Left kidney (tissue), 1 donor: ENCODE measurements at regions not wholly inside any gene's neighbourhood (a gene's known extent, or its start where the extent isn't known, plus 50 kb on each side); places are given as distances from the start of the nearest gene placed in this dataset.
A peak's percentile ranks its signal among the peaks of the same experiment; 100 is the strongest.

ENCODE experiments used
- DNase-seq: peaks from one replicate; pipeline ENCODE4 v3.0.0-alpha.2; 2013

DNA sequence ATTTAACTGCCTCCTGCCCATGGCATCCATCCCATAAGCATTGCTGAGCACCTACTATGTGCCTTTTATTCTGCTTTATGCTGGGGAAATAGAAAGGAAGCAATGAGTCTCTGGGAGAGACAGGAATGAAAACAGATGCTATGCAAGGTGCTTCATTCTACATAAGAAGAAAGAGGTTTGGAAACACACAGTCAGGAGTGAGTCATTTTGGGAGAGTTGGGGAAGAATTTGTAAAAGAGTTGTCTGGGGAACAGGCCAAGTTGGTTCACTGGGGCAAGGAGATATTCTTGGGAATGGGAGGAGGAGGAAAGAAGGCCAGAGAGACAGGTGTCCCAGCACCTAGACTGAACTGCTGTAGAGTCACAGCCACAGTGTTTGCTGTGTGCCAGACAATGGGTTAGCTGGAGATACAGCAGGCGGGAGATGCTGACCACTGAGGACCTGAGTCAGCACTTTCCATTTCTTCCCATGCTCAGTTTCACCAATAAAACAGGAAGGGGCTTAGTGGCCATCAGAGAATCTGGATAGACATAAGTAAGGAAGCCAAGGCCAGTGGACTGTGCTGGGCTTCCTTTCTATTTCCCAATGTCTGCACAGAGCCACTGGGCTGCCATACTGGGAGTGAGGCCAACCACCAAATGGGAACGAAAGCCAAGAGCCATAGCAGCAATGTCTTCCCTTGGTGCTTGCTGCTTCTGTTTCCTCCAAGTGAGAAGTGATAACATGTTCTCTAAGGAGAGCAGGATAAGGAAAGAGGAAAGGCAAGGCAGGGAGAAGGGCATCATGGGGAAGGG lies 187.7 kb upstream of the USP24 start:
- DNase-seq: no peak

GRCh38 chr1:55402142-55402541 lies 187.0 kb upstream of the USP24 start:
- no peak for DNase-seq

GRCh38 chr1:55400508-55400907 lies 185.3 kb upstream of the USP24 start:
- no peak for DNase-seq

GRCh38 chr1:55399346-55399745 lies 184.2 kb upstream of the USP24 start:
- DNase-seq: no peak

DNA sequence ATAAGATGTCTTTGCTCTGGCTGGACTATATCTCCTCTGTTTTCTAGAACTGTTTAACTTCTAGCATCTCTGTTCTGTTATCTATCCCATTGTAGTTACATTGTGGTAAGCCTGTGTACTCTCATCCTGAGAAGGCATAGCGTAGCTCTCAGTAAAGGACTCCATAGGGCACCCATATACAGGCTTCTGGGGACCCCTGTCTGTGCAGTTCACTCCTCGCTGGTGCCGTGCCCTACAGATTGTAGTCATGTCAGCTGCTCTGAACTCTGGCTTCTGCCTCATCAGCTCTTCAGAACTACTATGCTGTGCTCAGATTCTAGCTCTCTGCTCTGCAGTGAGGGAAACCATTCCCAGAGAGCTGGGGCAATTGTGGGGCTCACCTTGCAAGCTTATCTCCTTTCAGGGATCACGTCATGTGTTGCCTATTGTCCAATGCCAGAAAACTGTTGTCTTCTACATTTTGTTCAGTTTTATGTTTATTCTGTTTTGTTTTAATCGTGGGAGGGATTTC lies 181.3 kb upstream of the USP24 start:
- no peak for DNase-seq

- no peak for DNase-seq
These were observed 173.8 kb upstream of the USP24 start for GRCh38 chr1:55388960-55389359.

GRCh38 chr1:55387145-55387544 lies 172.0 kb upstream of the USP24 start:
- DNase-seq: no peak

DNA sequence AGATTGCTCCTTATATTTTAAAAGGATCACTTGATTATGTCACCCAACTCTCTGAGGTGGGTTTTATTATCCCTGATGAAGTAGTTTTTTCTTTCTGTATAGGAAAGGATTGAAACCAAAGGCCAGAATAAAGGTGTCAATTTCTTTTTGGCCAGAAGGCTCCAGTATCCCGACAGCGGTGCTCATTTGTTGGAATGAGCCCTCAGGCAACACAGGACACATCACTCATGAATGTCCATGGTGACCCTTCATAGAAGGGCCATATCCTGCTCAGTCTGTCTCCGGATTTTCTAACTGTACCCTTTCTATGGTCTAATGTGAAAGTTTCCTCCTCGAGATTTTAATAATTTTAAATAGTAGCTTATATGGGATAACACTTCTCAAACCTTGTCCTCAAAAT lies 171.3 kb upstream of the USP24 start:
- no peak for DNase-seq

DNA sequence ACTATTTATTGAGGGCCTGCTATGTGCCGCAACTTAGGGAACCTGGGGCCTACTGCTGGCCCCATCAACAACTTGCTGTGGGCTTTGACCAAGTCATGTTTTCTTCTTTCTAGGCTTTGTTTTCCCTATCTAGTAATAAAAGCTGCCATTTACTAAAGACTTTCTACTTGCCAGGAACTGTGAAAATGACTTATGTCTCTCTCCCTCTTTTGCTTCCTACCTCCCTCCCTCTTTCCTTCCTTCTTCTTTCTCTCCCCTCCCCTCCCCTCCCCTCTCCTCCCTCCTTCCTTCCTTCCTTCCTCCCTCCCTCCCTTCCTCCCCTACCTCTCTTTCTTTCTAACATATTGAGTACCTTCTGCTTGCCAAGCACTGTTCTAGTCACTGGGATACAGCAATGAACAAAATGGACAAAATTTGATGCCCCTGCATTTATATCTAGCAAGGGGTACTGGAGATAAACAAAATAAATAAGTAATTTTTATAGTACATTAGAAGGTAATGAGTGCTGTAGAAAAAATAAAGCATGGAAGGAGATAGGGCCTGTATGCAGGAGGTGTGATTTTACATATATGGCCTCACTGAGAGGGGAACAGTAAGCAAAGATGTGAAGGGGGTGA lies 170.3 kb upstream of the USP24 start:
- no peak for DNase-seq

- peak; percentile 20 for DNase-seq
These were observed 169.5 kb upstream of the USP24 start for GRCh38 chr1:55384637-55385036.

GRCh38 chr1:55382806-55383305 lies 167.7 kb upstream of the USP24 start:
- DNase-seq: no peak

GRCh38 chr1:55381983-55382382 lies 166.8 kb upstream of the USP24 start:
- DNase-seq: no peak

- no peak for DNase-seq
These were observed 166.3 kb upstream of the USP24 start for GRCh38 chr1:55381491-55381890.

DNA sequence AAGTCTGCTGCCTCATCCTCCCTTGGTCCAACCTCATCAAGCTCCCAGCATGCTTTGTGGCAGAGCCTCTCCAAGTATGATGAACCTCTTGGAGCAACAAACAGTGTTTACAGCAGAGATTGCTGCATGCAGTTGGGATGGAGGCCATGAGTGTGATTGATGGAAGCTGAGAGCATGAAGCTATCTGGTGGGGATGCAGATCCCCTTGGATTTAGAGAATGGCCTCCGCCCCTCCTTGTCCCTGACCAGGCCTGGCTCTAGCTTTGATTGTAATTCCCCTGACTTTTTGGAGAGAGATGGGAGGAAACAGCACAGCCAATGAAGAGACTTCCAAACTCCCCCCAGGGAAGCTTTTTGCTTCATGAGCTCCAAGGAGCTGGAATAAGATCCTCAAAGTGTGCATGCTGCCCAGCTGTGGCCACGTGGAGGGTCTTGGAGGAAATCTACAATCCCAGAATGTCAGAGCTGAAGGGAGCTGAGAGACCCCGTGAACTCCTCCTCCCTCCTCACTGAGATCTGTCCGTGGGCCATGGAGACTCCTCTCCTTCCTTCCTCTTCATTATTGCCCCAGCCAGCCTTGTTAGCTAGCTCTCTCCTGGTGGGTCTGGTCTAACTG lies 165.3 kb upstream of the USP24 start:
- DNase-seq: no peak

DNA sequence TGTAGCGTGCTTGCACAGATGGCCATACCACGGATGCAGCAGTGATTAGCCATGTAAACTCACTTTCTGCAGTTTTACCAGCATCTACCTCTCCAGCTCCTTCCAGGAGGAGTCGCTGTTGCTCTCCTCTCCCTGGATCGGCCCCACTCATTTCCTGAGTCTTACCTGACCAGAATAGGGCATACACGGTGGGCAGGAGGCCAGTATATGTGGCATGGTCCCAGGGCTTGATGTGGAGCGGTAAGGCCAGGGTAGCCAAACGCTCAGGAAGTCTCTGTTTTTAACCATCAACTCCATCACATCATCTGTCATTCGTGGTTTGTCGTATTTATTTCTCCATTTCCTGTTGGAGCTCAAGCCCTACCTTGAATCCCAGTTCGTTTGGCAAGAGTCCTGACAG lies 163.4 kb upstream of the USP24 start:
- DNase-seq: peak; percentile 51

DNA sequence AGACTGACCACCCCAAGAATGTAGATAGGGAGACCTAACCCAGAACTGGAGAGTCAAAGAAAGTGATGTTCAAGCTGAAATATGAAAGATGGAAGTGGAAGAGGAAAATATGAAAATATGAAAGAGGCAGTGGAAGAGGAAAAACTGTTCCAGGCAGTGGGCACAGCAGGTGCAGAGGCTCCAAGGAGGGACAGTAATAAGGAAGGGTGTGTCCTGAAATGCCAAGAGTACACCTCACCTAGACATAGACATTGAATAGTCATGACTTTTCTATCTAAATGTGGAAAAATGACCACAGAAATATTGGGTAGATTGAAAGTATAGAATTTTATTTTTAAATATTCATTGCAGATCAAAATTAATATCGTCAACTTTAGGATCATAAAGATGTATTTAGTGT lies 161.7 kb upstream of the USP24 start:
- DNase-seq: no peak

- peak; percentile 63 for DNase-seq
These were observed 160.6 kb upstream of the USP24 start for GRCh38 chr1:55375617-55376258.

DNA sequence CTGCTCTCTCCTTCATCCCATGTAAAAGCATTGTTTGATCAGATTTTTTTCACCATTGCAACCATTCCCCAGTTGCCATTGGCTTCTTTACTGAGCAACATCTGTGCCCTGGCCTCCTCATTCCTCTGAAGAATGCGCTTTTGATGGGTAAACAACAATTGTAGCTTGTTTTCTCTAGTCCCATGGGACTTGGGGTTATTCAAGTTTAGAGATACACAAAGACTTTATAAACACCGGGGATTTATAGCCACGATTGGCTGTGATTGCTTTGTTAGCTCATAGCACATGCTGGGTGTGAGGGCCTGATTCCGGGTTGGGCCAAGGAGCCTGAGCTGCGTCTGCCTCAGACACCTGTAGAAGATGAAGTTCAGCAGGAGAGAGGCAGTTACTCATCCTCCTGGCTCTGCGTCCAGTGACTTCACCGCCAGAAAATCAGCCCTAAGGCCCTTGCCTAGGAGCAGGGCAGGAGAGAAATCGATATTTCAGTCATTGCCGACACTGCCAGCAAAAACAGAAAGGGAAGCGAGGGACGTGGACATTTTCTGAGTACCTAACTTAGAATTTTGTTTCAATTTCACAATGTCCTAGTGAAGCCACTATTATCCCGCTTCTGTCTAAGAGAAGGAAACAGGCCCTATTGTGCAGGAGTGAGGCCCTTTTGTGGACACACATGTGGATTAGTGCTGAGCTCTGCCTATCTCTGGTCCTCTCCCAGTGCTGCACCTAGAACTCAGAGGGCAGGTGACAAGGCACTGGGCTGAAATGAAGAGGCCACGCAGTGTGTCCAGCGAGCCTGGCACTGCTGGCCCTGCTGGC lies 159.8 kb upstream of the USP24 start:
- no peak for DNase-seq

DNA sequence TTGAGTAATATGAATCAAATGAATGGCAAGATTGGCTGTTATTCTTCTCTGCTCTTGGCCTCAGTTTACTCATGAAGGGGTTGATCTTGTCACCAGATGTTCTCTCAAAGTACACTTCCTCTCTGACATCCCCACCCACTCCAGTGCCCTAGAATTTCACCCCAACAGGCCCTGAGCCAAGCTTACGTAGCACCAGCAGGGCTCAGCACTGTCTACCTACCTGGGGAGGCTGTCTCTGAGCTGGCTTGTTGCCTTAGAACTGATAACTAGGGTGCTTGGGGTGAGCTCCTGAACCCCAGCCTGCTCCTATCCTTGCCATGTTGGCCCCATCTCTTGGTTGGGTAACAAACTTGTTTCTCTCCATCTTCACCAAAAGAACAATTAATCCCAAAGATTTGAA lies 159.1 kb upstream of the USP24 start:
- DNase-seq: no peak

DNA sequence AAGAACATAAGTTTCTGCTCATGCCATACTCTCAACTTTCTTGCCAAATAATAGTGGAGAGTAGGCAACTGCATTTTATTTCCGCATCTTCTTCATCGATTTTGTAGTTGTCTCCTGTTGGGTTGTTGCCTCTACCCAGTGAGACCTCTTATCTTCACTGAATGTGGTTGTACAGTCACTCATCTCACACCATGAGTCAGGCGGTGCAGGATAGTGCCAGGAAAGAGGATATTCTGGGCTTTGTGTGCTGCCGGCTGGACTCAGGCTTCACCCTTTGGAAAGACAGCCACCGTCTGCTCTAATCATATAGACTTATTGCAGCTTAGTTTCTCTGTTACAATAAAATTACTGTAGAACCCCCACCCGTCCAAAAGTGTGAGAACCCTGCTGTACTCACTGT lies 154.3 kb upstream of the USP24 start:
- no peak for DNase-seq

DNA sequence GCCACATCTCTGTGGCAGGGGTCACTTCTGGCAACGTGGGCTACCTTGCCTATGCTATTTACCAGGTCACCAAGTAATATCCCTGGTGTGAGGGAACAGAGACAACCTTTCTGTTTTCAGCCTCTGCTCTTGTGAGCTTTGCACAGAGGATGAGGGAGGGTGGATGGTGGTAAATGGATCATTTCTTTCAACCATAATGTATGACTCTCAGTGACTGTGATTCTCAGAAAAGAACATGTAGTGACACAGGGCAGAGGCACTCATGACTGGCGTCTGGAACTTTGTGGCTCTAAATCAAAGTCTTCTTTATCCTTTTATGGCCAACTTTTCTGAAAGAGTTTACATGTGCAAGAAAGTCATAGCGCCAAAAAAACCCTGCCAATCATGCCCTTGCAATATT lies 153.5 kb upstream of the USP24 start:
- DNase-seq: no peak

DNA sequence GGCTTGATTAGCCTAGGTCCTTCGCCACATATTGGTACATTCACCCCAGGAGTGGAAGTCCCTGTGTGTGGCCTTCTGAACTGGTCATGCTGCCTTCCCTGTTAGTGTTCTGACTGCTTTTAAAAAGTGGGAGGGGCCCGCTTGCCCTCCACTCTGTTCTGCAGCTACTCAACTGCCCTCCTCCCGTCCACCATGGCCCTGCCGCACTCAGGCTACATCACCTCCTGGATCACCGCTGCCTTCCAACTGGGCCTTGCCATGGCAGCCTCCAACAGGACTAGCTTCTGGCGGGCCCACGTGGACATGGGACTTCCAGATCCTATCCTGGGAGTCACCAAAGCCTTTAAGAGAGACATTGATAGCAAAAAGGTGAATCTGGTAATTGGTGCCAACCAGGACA lies 152.1 kb upstream of the USP24 start:
- DNase-seq: no peak
